Vagina (tissue), 2 donors: ENCODE measurements at regions not wholly inside any gene's neighbourhood (a gene's known extent, or its start where the extent isn't known, plus 50 kb on each side); places are given as distances from the start of the nearest gene placed in this dataset.

Experiments used
- CTCF ChIP-seq, 3 experiments: fragments of 450-650 bp in 2 of 3; fragments of 200-600 bp in 1 of 3; sonication (generic) in 1 of 3; IDR thresholded peaks; one replicate each; pipeline ENCODE4 v1.5.1; 2017 to 2019; ENCODE audit warnings: antibody characterized with exemption in 3 of 3, mild to moderate bottlenecking in 2 of 3, moderate library complexity in 2 of 3
- POLR2A ChIP-seq, 2 donors: fragments of 450-650 bp; IDR thresholded peaks; one replicate each; pipeline ENCODE4 v1.6.1; 2017; ENCODE audit warnings: antibody characterized with exemption in 2 of 2, mild to moderate bottlenecking in 2 of 2, moderate library complexity in 2 of 2

- no peak for TF ChIP-seq CTCF (IDR thresholded peaks at IDR 0.05)
- no peak for TF ChIP-seq POLR2A (IDR thresholded peaks at IDR 0.05)
Observed at GRCh38 chr13:69410761-69411160, 696.9 kb upstream of the ATXN8OS start.
